H1 (cell line): ENCODE measurements at regions not wholly inside any gene's neighbourhood (a gene's known extent, or its start where the extent isn't known, plus 50 kb on each side); places are given as distances from the start of the nearest gene placed in this dataset.

Experiments
- CTCF ChIP-seq, 3 experiments: IDR thresholded peaks; 1 replicate in 2 of 3; 2 replicates in 1 of 3; pipeline versions ENCODE4 v1.5.1 to v1.6.1; 2011; ENCODE audit warnings: low read length in 3 of 3, mild to moderate bottlenecking in 3 of 3, inconsistent platforms in 2 of 3, low read depth in 1 of 3, moderate library complexity in 1 of 3; ENCODE audit not compliant: insufficient read depth in 1 of 3; ENCODE audit errors: control extremely low read depth in 1 of 3
- MAFK ChIP-seq: IDR thresholded peaks from 2 replicates; pipeline ENCODE4 v1.6.1; 2012; ENCODE audit warnings: low read depth, mild to moderate bottlenecking, improper control_type of control experiment, low read length
- POLR2AphosphoS5 ChIP-seq: IDR thresholded peaks from 2 replicates; pipeline ENCODE4 v1.6.1; 2011; ENCODE audit warnings: low read depth, low read length
- RFX5 ChIP-seq: IDR thresholded peaks from 2 replicates; pipeline ENCODE4 v1.6.1; 2011; ENCODE audit warnings: low read depth, low read length, improper control_type of control experiment, borderline replicate concordance
- SP1 ChIP-seq: IDR thresholded peaks from 2 replicates; pipeline ENCODE4 v1.6.1; 2011; ENCODE audit warnings: low read depth, low read length
- SUZ12 ChIP-seq: fragments of 200-600 bp; sonication (generic); IDR thresholded peaks from 2 replicates; pipeline ENCODE4 v1.6.1; 2012; ENCODE audit warnings: mild to moderate bottlenecking, inconsistent platforms, low read length, moderate library complexity, mixed read lengths

GRCh38 chr2:48198371-48198770 is 116.1 kb upstream of the FOXN2 start (continued):
- no peak for TF ChIP-seq SUZ12
- no peak for TF ChIP-seq SP1
- TF ChIP-seq CTCF (IDR thresholded peaks at IDR 0.05; ENCODE audit: control extremely low read depth in 1 of 3, insufficient read depth in 1 of 3, low read depth in 1 of 3, low read length in 3 of 3): no peak
- no peak for TF ChIP-seq POLR2AphosphoS5
- no peak for TF ChIP-seq RFX5
- TF ChIP-seq MAFK: no peak
